NOMO-1 treated with dmso at 0.1 percent for 144 hours (cell line): ENCODE measurements at regions not wholly inside any gene's neighbourhood (a gene's known extent, or its start where the extent isn't known, plus 50 kb on each side); places are given as distances from the start of the nearest gene placed in this dataset.

Experiments
- DNase-seq: peaks from one replicate; lab custom pipeline; 2025; ENCODE audit not compliant: unreplicated experiment; lab: John Stamatoyannopoulos, UW

- no peak for DNase-seq
Observed at GRCh38 chr22:22079404-22080148, 97.0 kb upstream of the TOP3B start.

GRCh38 chr22:22078329-22078728, 95.7 kb upstream of the TOP3B start:
- DNase-seq = no peak

- no peak for DNase-seq
Observed at GRCh38 chr22:22076932-22077703, 94.5 kb upstream of the TOP3B start.

DNA sequence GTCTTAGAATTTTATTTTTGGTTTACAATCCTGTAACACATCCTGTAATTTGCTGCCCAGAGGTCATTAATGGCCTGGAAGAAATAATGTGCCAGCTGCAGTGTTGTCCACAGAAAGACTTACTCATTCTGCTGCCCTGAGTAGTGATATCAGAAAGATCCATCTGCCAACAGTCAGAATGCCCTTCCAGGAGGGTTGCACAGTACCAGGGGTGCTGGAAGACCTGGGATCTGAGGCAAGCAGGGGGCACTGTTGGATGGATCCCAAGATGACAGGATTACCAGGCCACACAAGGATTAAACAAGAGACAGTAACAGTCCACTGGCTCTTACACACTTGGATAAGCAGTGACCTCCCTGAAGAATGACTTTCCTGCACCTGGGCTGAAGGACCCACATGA, 93.8 kb upstream of the TOP3B start:
- DNase-seq = no peak

GRCh38 chr22:22075382-22076163, 93.0 kb upstream of the TOP3B start:
- no peak for DNase-seq

DNA sequence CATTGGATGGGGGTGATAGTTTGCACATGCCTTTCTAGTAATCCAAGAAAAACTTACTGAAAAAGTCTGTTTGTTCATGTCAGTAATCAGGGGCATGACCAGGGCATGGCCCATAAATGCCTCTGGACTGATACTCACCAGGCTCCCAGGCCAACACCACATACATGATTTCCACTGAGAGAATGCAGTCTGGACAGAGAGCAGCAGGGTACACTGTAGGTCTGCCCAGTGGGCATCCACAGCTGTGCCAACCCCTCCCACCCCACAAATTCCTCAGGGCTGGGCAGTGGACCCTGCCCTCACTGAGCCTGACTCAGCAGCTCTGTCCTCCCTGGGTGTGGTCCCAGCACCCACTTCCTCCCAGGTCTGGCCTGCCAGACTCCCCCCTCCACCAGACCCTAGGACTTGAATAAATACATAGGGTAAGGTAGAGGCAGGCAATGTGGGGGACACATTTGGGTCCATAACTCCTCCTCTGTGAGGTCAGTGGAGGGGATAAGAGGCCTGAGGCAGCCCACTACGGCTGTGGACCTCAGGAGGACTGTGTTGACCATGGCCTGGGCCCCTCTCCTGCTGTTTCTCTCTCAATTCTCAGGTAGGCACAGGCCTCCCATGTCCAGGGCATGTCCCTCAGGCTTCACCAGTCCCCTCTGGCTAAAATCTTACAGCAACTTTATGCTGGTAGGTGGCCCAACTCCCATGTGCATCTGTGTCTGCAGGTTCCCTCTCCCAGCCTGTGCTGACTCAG, 92.2 kb upstream of the TOP3B start:
- no peak for DNase-seq

DNA sequence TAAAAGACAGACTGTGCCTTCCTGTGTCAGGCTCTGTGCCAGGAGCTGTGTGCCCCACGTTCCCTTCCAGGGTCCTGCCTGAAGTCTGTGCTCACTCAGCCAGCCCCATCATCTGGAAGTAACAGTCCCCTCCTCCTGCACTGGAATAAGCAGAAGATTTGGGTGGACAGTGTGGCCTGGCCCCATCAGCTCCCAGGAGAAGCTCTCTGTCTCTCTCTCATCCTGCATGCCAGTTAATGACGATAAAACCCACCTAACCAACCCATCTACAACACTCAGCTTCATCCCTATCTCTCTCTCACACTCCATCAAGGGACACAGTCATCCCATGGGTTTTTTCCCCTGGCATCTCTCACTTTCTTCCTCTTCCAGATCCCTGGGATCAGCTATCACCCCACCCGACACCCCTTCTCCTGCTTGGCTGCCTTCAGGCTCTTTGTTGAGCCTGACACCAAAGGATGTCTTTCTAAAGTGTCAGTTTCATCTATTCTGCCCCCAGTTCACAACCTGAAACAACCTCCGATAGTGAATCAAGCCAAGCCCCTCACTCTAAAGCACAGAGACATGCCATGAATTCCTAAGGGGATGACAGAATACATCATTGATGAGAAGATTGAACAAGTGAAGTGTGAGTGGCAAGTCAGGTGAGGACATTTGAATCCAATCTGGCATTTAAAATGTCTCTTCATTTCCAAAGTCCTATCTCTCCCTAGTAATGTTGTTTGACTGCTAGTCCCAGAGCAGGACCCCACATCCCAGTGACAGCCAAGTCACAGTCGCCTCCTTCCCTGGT, 91.4 kb upstream of the TOP3B start:
- no peak for DNase-seq

- no peak for DNase-seq
Observed at GRCh38 chr22:22072169-22072836, 89.7 kb upstream of the TOP3B start.

- no peak for DNase-seq
Observed at GRCh38 chr22:22071455-22071854, 88.9 kb upstream of the TOP3B start.

GRCh38 chr22:22070371-22070824, 87.8 kb upstream of the TOP3B start:
- DNase-seq = no peak

DNA sequence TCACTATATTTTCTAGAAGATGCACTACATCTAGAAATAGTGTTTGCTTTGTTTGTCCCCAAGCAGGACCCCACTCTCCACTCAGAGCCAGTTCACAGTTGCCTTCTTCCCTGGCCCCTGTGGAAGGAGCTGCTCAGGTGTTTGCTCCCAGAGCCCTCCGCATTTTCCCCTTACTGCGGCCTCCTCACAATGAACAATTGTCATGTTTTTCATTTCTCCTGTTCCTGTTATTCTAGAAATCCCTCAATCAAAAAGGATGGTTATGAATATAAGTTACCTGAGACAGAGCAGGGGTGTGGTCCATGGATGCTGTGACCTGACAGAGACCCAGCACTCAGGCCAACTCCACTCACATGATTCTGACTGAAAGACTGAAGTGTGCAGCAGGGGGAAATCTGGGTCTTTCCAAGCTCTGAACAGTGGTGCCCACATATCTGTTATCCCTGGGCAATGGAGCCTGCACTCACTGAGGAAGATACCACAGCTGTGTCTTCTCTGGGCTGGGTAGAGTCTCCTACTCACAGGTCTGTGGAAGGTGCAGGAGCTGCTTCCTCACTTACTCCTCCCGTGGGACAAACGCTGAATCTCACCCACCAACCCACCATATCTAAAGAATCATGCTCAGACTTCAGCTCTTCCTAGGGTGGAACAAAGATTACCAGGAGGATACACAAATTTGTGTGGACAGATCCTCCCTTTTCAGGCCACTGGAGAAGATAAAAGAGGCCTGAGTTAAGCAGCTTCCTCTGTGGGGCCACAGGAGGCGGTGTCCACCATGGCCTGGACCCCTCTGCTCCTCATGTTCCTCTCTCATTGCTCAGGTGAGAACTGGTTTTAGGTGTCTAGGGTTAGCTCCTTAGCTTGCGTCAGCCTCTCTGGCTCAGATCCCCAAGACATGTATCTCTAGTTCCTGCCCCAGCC, 87.1 kb upstream of the TOP3B start:
- no peak for DNase-seq

- DNase-seq = no peak
Observed at GRCh38 chr22:22068657-22069056, 86.1 kb upstream of the TOP3B start.

DNA sequence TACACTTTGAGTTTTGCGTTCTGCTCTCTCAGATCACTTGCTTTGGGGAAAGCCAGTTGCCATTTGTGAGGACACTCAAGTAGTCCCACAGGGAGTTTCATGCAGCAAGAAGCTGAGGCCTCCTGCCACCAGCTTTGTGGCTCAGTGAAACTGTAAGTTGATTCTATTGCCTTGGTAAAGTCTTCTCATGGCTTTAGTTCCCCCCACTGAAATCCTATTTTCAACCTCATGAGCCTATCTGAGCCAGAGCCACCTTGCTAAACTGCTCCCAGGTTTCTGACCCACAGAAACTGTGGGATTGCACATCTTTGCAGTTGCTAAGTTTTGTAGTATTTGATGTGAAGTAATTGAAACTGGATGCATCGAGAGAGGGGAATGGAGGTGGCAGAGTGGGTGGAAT, 85.4 kb upstream of the TOP3B start:
- no peak for DNase-seq

- no peak for DNase-seq
Observed at GRCh38 chr22:22067192-22067591, 84.6 kb upstream of the TOP3B start.

DNA sequence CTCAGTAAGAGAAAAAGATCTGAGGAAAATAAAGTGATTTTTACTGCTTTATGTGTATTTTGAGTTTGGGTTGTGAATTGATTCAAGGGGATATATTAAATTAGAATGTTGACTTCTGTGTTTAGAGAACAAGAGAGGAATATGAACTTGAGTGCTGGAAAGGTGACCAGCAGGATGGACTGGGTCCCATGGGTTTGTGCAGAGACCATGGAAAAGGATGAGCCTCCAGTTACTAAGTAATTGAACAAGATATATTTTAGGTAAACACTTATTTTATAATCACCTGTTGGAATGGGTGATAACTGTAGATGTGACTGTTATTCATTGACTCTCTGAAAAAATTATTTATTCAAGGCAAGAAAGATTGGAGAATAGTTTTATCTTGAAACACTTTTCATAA, 82.0 kb upstream of the TOP3B start:
- no peak for DNase-seq

GRCh38 chr22:22062306-22062793, 79.8 kb upstream of the TOP3B start:
- no peak for DNase-seq

DNA sequence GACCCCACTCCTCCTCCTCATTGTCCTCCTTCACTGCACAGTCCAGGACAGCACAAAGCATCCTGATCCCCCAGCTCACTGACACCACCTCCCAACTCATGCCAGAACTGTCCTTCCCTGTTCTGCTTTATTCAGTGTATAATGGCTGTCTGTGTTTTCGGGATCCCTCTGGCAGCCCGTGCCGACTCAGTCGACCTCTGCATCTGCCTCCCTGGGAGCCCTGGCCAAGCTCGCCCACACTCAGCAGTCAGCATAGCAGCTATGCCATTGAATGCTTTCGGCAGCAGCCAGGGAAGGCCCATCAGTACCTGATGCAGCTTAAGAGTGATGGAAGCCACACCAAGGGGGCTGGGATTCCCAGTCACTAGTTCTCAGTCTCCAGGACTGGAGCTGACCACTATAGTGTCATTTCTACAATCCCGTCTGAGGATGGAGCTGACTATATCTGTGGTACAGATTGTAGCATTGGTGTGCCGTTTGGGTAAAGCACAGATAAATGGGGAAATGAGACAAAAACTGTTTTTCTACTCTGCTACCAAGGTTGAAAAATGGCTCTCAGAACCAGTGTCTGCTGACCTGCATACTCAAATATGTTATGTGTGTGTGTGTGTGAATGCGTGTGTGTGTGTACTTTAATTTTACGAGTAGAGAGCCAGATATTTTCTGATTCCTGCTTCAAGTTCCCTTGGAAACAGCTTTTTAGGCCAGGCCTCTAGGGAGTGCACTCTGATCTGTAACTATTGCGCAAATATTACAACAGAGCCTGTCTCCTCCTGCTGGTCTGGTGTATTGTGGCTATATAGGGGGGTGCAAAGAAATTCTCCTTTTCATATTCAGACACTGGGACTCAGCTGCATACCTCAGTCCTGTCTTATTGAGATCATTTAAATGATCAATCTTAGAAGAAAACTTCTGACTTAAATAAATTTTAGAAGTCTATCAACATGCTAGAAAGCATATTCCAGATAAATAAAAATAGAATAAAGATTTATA, 78.8 kb upstream of the TOP3B start:
- peak; percentile 82 for DNase-seq
